ENCODE measurements at regions not wholly inside any gene's neighbourhood (a gene's known extent, or its start where the extent isn't known, plus 50 kb on each side); places are given as distances from the start of the nearest gene placed in this dataset.

- no peak for TF ChIP-seq REST (IDR thresholded peaks at IDR 0.05; ENCODE audit: low read depth)
- no peak for TF ChIP-seq MAX (IDR thresholded peaks at IDR 0.05)
- no peak for TF ChIP-seq CREB1 (IDR thresholded peaks at IDR 0.05; ENCODE audit: low read depth)
- TF ChIP-seq NFIC (IDR thresholded peaks at IDR 0.05) = no peak
- TF ChIP-seq ZBTB7A (IDR thresholded peaks at IDR 0.05; ENCODE audit: low read depth) = no peak
- no peak for TF ChIP-seq CEBPB (IDR thresholded peaks at IDR 0.05)
- no peak for TF ChIP-seq YY1 (IDR thresholded peaks at IDR 0.05; ENCODE audit: low read depth)
- no peak for TF ChIP-seq TEAD4 (IDR thresholded peaks at IDR 0.05)
- no peak for TF ChIP-seq EGR1 (IDR thresholded peaks at IDR 0.05)
- TF ChIP-seq EP300 (IDR thresholded peaks at IDR 0.05; ENCODE audit: borderline replicate concordance) = no peak
- TF ChIP-seq TCF12 (IDR thresholded peaks at IDR 0.05; ENCODE audit: low read depth) = no peak
- no peak for TF ChIP-seq FOXM1 (IDR thresholded peaks at IDR 0.05; ENCODE audit: borderline replicate concordance, low read depth)
- no peak for TF ChIP-seq USF1 (IDR thresholded peaks at IDR 0.05)
- no peak for TF ChIP-seq RAD21 (IDR thresholded peaks at IDR 0.05; ENCODE audit: low read depth)
- no peak for TF ChIP-seq TAF1 (IDR thresholded peaks at IDR 0.05; ENCODE audit: low read depth)
Measured at GRCh38 chr11:28584992-28585391, 476.8 kb downstream of the METTL15 start.

GRCh38 chr11:28582506-28582905 is 474.3 kb downstream of the METTL15 start:
- TF ChIP-seq USF1 (IDR thresholded peaks at IDR 0.05) = no peak
- TF ChIP-seq RAD21 (IDR thresholded peaks at IDR 0.05; ENCODE audit: low read depth) = no peak
- no peak for TF ChIP-seq YY1 (IDR thresholded peaks at IDR 0.05; ENCODE audit: low read depth)
- no peak for TF ChIP-seq CREB1 (IDR thresholded peaks at IDR 0.05; ENCODE audit: low read depth)
- TF ChIP-seq MAX (IDR thresholded peaks at IDR 0.05) = no peak
- TF ChIP-seq REST (IDR thresholded peaks at IDR 0.05; ENCODE audit: low read depth) = no peak
- no peak for TF ChIP-seq FOXM1 (IDR thresholded peaks at IDR 0.05; ENCODE audit: borderline replicate concordance, low read depth)
- no peak for TF ChIP-seq EGR1 (IDR thresholded peaks at IDR 0.05)
- TF ChIP-seq TCF12 (IDR thresholded peaks at IDR 0.05; ENCODE audit: low read depth) = no peak
- TF ChIP-seq ZBTB7A (IDR thresholded peaks at IDR 0.05; ENCODE audit: low read depth) = no peak
- no peak for TF ChIP-seq TAF1 (IDR thresholded peaks at IDR 0.05; ENCODE audit: low read depth)
- no peak for TF ChIP-seq NFIC (IDR thresholded peaks at IDR 0.05)
- TF ChIP-seq EP300 (IDR thresholded peaks at IDR 0.05; ENCODE audit: borderline replicate concordance) = no peak
- TF ChIP-seq TEAD4 (IDR thresholded peaks at IDR 0.05) = no peak
- TF ChIP-seq CEBPB (IDR thresholded peaks at IDR 0.05) = no peak

GRCh38 chr11:28581286-28582242 is 473.4 kb downstream of the METTL15 start:
- no peak for TF ChIP-seq EP300 (IDR thresholded peaks at IDR 0.05; ENCODE audit: borderline replicate concordance)
- TF ChIP-seq MAX (IDR thresholded peaks at IDR 0.05) = no peak
- no peak for TF ChIP-seq ZBTB7A (IDR thresholded peaks at IDR 0.05; ENCODE audit: low read depth)
- no peak for TF ChIP-seq TEAD4 (IDR thresholded peaks at IDR 0.05)
- TF ChIP-seq RAD21 (IDR thresholded peaks at IDR 0.05; ENCODE audit: low read depth) = no peak
- TF ChIP-seq CEBPB (IDR thresholded peaks at IDR 0.05) = no peak
- TF ChIP-seq FOXM1 (IDR thresholded peaks at IDR 0.05; ENCODE audit: borderline replicate concordance, low read depth) = no peak
- no peak for TF ChIP-seq REST (IDR thresholded peaks at IDR 0.05; ENCODE audit: low read depth)
- no peak for TF ChIP-seq YY1 (IDR thresholded peaks at IDR 0.05; ENCODE audit: low read depth)
- no peak for TF ChIP-seq TCF12 (IDR thresholded peaks at IDR 0.05; ENCODE audit: low read depth)
- TF ChIP-seq USF1 (IDR thresholded peaks at IDR 0.05) = no peak

All from Ishikawa (cell line).